ENCODE measurements at regions not wholly inside any gene's neighbourhood (a gene's known extent, or its start where the extent isn't known, plus 50 kb on each side); places are given as distances from the start of the nearest gene placed in this dataset.

GRCh38 chr7:50940621-50941020 is 157.9 kb upstream of the GRB10 start:
- no peak for TF ChIP-seq CTCF (IDR thresholded peaks at IDR 0.05; ENCODE audit: insufficient read depth, low read depth, low read length)
- TF ChIP-seq EZH2 (IDR thresholded peaks at IDR 0.05; ENCODE audit: insufficient read depth, low read length), result no peak
